GM18502 (cell line): ENCODE measurements at regions not wholly inside any gene's neighbourhood (a gene's known extent, or its start where the extent isn't known, plus 50 kb on each side); places are given as distances from the start of the nearest gene placed in this dataset.

Source experiments
- ATAC-seq: cut with Tn5 transposase; IDR thresholded peaks from one replicate; pipeline ENCODE4 v1.9.1; 2021; ENCODE audit warnings: mild to moderate bottlenecking; ENCODE audit not compliant: unreplicated experiment, poor library complexity

GRCh38 chr4:151930372-151930771, 169.6 kb upstream of the GATB start:
- no peak for ATAC-seq

- ATAC-seq, result no peak
Measured at GRCh38 chr4:151928112-151928511, 167.3 kb upstream of the GATB start.

DNA sequence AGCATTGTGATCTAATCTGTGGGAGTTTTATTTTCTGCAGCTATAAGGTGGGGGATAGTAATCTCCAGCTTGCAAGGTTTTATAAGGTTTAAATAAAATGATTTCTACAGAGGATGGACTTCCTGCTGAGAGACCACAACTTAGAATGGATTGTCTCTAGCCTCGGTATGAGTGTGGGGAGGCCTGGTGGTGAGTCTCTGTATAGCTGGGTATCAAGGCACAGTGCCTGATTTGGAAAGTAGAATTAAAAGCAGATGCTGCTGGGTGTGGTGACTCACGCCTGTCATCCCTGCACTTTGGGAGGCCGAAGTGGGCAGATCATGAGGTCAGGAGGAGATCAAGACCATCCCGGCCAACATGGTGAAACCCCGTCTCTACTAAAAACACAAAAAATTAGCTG, 162.0 kb upstream of the GATB start:
- no peak for ATAC-seq

GRCh38 chr4:151922306-151922705, 161.5 kb upstream of the GATB start:
- ATAC-seq, result no peak

DNA sequence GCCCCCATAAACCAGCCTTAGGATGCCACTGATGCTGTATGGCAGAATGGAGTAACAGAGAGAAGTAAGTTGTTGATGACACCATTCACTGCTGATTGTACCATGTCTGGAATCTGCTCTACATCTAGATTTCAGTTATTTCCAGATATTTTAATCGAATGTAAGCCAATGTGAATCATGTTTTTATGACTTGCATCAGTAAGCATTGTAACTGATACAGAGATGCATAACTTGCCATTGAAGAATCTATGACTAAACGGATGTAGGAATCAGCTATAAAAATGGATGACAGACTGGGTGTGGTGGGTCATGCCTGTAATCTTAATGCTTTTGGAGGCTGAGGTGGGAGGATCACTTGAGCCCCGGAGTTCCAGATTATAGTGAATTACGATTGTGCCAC, 161.0 kb upstream of the GATB start:
- ATAC-seq, result no peak

DNA sequence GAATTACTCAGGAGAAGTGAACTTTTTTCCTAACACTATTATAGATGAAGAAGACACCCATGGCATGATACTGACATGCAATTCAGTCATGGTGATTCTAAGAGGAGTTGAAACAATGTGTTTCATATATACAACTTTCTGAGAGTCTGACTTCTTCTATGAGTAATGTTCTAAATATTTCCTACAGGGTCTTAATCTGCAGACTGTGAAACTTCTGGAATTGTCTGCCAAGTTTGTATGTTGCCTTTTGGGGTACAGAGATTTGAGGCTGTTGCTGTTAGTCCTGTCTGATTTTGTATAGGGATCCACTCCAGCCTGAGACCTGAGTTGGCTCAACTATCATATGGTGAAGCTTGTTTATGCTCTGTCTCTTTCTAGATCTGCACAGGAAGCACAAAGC, 160.6 kb upstream of the GATB start:
- no peak for ATAC-seq

DNA sequence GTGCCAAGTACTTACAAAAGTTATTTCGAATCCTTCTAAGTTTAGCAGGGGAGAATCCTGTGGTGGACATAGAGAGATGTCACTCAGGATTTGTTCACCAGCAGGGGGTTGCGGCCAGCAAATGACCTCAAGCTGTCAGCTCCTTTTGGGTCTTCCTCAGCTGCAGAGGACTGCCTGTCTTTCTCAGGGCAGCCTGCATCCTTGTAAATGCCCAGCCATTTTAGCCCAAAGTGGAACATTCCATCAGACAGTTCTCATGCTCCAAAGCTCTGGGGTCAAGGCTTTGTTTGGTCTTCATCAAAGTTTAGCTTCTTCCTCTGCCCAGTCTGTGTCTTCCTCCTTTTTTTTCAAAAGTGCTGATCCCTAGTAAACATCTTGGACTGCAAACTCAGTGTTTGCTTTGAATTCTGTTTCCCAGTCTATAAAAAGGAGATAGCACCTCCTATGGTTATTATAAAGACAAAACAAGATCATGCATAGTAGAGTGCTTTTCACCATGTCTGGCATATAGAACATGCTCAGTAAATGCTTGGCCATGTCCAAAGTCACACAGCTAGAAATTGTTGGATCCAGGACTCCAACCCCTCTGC, 156.4 kb upstream of the GATB start:
- no peak for ATAC-seq

DNA sequence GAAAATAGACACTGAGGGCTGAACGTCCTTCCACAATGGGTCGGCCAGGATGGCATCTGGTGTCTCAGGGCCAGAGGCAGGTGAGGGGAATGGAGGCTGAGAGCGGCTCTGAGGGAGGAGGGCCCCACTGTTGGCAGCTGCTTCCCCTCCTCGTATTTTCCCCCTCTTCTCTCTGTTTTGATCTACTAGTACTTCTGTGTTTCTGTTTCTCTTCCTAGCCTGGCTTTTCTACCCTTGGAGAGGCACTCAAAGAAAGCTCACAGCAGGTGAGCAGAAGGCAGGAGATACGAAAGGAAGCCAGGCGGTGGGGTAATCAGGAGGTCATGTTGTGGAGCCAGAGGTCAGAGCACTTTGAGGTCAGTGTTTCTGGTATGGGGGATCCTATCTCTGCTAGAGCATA, 151.8 kb upstream of the GATB start:
- ATAC-seq, result no peak

GRCh38 chr4:151911970-151912369, 151.2 kb upstream of the GATB start:
- ATAC-seq, result no peak

DNA sequence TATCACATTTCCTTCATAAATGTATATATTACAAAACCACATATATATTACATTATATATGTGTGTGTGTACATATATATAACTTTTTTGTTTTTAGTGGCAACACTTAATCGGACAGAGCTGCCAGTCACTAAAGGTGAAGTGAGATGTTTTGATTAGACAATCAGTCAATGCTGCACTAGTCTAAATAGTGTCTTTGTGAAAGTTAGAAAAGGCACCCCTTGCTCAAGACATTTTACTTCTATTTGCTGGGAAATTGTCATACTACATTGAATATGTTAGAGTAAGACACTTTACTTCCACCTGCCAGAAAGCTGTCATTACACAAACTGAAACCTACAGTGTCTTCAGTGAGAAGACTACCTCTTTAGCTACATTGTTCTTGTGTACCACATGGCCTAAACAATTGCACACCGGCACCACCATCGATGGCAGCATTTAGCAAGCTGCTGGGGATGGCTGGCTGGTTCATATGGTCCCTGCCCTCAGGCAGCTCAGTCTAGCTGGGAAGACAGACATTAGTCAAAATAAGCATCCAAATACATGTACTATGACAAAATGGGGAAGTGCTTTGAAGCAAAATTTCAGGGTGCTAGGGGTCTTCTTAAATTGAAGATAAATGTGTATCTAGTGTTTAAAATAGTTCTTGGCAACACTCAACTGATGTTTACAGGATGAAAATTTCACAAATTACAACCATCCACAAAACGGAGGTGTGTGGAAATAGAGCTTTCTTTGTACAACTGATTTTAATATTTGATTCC, 148.1 kb upstream of the GATB start:
- no peak for ATAC-seq

GRCh38 chr4:151908201-151908600, 147.4 kb upstream of the GATB start:
- no peak for ATAC-seq

DNA sequence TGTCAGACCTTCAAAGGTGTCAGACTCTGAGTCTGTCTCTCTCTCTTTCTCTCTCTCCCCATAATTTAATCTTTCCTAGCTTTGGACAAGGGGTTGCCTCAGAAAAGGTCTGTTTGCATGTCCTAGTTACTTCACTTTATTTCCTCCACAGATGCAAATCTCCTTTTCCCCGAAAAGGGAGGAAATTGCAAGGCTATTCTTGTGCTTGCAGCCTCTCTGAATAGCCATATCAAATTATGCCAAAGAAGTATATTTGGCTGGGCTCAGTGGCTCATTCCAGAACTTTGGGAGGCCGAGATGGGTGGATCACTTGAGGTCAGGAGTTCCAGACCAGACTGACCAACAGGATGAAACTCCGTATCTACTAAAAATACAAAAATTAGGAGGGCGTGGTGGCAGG, 145.6 kb upstream of the GATB start:
- ATAC-seq, result no peak

DNA sequence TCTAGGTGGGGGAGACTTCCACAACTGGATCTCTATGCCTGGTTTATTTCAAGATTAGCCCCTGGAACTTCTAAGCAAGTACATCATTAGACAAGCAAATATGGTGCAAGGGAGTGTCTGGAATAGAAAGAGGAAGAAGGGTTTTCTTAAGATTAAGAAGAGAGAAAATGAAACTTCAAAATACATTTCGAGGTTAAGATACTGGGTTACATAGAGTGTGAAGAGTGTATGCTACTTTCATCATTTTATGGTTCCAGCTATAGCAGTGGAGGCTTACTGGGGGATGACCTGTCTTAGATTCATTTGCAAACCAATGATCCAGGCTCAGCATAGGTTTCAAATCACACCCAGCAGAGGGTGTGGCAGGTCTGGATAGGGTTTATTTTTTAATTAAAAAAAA, 144.4 kb upstream of the GATB start:
- peak; percentile 93 for ATAC-seq

GRCh38 chr4:151901631-151902030, 140.8 kb upstream of the GATB start:
- no peak for ATAC-seq

DNA sequence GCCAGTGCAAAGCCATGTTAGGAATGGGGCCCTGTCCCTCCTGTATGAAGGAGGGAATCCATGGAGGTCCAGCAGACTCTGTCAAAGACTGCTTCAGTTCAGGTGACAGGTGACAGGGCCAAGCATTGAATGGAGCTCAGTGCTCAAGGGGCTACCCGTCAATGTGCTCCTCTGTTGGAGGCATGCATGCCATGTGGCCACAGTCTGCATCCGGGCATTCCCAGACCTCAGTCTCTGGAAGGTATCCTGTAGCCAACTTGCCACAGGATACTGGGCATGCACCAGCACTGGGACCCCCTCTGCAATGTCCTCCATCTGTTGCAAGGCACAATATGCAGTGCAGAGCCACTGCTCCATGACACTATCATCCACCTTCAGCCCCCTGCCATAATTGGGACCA, 136.1 kb upstream of the GATB start:
- ATAC-seq, result no peak

GRCh38 chr4:151895671-151896070, 134.9 kb upstream of the GATB start:
- ATAC-seq, result no peak

GRCh38 chr4:151894246-151894645, 133.4 kb upstream of the GATB start:
- ATAC-seq, result no peak

DNA sequence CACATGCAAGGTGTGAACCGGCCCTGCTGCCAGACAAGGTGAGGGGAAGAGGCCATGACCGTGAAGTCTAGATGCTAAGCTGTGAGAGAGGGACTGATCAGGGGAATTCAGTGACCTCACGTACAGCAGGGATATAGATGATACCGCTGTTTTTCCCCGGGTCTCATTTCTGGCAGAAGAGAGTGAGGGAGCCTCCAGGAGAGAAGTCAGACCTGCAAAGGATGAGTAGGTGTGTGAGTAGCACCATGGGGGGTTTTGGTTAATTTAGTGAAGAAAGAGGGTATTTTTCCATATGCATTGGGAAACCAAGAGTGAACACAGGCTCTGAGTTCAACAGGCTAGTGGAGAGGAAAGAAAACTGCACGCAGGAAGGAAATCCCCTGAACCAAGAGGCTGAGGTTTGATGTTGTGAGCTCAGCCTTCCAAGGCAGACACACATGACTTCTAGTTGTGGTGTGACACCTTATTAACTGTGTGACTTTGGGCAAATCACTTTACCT, 127.6 kb upstream of the GATB start:
- peak; percentile 54 for ATAC-seq

DNA sequence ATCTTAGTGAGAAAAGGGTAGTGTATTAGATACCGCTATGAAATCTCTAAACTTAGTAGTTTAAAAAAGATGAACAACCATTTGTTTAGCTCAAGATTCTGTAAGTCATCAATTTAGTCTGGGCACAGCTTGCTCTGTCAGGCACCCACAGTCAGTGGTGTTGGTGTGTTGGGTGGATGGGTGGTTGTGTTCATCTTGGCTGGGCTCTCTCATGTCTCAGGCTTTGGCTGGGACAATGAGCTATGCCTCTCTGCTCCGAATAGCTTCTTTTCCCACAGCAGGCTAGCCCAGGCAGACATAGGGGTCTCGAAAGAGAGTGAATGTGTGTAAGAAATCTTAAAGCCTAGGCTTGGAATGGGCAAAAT, 127.0 kb upstream of the GATB start:
- ATAC-seq, result peak; percentile 32

- peak; percentile 76 for ATAC-seq
Measured at GRCh38 chr4:151887031-151887815, 126.4 kb upstream of the GATB start.

- ATAC-seq, result no peak
Measured at GRCh38 chr4:151885123-151885522, 124.3 kb upstream of the GATB start.
